SK-N-SH treated with all-trans-retinoic acid at 6 μM for 48 hours (cell line): ENCODE measurements at regions not wholly inside any gene's neighbourhood (a gene's known extent, or its start where the extent isn't known, plus 50 kb on each side); places are given as distances from the start of the nearest gene placed in this dataset.

Experiments used
- CREB5 ChIP-seq: fragments of 250-450 bp; sonication (Bioruptor Pico); IDR thresholded peaks from 2 replicates; pipeline ENCODE4 v1.5.1; 2020; ENCODE audit warnings: low read depth, mild to moderate bottlenecking, moderate library complexity
- GLIS3 ChIP-seq: fragments of 250-450 bp; sonication (Bioruptor Pico); IDR thresholded peaks from 2 replicates; pipeline ENCODE4 v1.5.0; 2020; ENCODE audit warnings: mild to moderate bottlenecking, moderate library complexity
- PPARA ChIP-seq: fragments of 250-450 bp; sonication (Bioruptor Pico); IDR thresholded peaks from 2 replicates; pipeline ENCODE4 v1.5.0; 2020; ENCODE audit warnings: mild to moderate bottlenecking, borderline replicate concordance
- RARB ChIP-seq: fragments of 250-450 bp; sonication (Bioruptor Pico); IDR thresholded peaks from 2 replicates; pipeline ENCODE4 v1.8.0; 2021; ENCODE audit warnings: mild to moderate bottlenecking, moderate library complexity
- ZFP30 ChIP-seq: fragments of 450-650 bp; formaldehyde crosslinking; IDR thresholded peaks from 2 replicates; pipeline ENCODE4 v1.5.0; 2022; ENCODE audit warnings: mild to moderate bottlenecking, moderate library complexity
- TF ChIP-seq, protein P1 (sequence below): fragments of 250-450 bp; sonication (Bioruptor Pico); IDR thresholded peaks from 2 replicates; pipeline ENCODE4 v1.8.0; 2020; ENCODE audit warnings: mild to moderate bottlenecking, moderate library complexity, borderline replicate concordance

DNA sequence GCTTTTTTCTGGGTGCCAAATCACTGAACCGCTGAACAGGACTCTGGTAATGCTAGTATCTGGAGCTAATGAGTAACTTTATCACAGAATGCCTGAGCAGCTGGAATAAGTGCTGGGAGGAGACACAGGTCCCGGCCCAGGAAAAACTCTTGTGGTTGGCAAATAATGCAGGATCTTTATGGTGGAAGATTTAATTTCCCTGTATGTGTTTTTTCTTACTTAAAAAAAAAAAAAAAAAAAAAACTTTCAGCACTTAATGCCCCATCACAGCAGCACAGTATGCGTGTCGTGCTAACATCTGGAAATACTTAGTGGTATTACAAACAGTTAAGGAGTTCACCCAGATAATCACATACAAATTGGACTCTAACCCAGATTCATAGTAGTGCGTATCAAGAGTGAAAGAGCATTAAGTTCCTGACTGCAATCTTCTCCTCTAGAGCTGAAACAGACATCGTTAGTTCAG is 220.7 kb downstream of the TOMM20 start:
- TF ChIP-seq ZFP30 (CRISPR knock-in tag) (no peak), RARB (CRISPR knock-in tag) (no peak), CREB5 (CRISPR knock-in tag) (no peak), GLIS3 (CRISPR knock-in tag) (no peak), PPARA (CRISPR knock-in tag) (no peak)
- TF ChIP-seq, protein P1, sequence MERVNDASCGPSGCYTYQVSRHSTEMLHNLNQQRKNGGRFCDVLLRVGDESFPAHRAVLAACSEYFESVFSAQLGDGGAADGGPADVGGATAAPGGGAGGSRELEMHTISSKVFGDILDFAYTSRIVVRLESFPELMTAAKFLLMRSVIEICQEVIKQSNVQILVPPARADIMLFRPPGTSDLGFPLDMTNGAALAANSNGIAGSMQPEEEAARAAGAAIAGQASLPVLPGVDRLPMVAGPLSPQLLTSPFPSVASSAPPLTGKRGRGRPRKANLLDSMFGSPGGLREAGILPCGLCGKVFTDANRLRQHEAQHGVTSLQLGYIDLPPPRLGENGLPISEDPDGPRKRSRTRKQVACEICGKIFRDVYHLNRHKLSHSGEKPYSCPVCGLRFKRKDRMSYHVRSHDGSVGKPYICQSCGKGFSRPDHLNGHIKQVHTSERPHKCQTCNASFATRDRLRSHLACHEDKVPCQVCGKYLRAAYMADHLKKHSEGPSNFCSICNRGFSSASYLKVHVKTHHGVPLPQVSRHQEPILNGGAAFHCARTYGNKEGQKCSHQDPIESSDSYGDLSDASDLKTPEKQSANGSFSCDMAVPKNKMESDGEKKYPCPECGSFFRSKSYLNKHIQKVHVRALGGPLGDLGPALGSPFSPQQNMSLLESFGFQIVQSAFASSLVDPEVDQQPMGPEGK = no peak
